IMR-90 (cell line): ENCODE measurements at regions not wholly inside any gene's neighbourhood (a gene's known extent, or its start where the extent isn't known, plus 50 kb on each side); places are given as distances from the start of the nearest gene placed in this dataset.
"Not testable (repeated sequence)": the region's sequence is repeated elsewhere in the genome, so short reads cannot be mapped to it uniquely, and the experiment has no call there.

Source experiments
- ATAC-seq: fragments of 200-7000 bp; cut with Tn5 transposase; 2 replicates; pipeline ENCODE4 v1.9.1; 2020; ENCODE audit warnings: low read depth, mild to moderate bottlenecking, moderate library complexity
- BruUV-seq: library from RNA; stranded (reverse); fragments of 400-500 nt; replicated peaks from 2 replicates; lab custom pipeline; 2021; lab: Mats Ljungman, UMichigan
- CTCF ChIA-PET: fragments of 300-600 bp; formaldehyde crosslinking; extraction: SDS; loops from one replicate; lab custom pipeline; 2021; ENCODE audit warnings: antibody characterized with exemption; lab: Yijun Ruan, JAX
- POLR2A ChIA-PET: fragments of 300-600 bp; sonication (Branson Sonifier 250); formaldehyde crosslinking; loops from one replicate; lab custom pipeline; 2022; ENCODE audit warnings: antibody characterized with exemption; ENCODE audit not compliant: unreplicated experiment; lab: Charles Lee
- DNase-seq: peaks from one replicate; pipeline ENCODE4 v3.0.0; 2013
- H2AFZ ChIP-seq: replicated peaks from 2 replicates; pipeline ENCODE3; 2013; ENCODE audit warnings: low read length, mild to moderate bottlenecking; ENCODE audit not compliant: poor library complexity
- H2AK5ac ChIP-seq: 2 replicates; pipeline ENCODE4 v1.6.1; 2013; ENCODE audit warnings: low read depth, low read length, inconsistent platforms
- H2AK9ac ChIP-seq: replicated peaks from 2 replicates; pipeline ENCODE3; 2013; ENCODE audit warnings: mild to moderate bottlenecking, low read depth, low read length, moderate library complexity; ENCODE audit not compliant: poor library complexity
- H2BK120ac ChIP-seq: 2 replicates; pipeline ENCODE4 v1.6.1; 2013; ENCODE audit warnings: low read depth, low read length, inconsistent platforms
- H2BK15ac ChIP-seq: 3 replicates; pipeline ENCODE4 v1.6.1; 2013; ENCODE audit warnings: low read depth, low read length, inconsistent platforms
- H2BK20ac ChIP-seq: 2 replicates; pipeline ENCODE4 v1.6.1; 2013; ENCODE audit warnings: low read depth, mild to moderate bottlenecking, inconsistent platforms, low read length, moderate library complexity
- H2BK5ac ChIP-seq: 2 replicates; pipeline ENCODE4 v1.6.1; 2013; ENCODE audit warnings: mild to moderate bottlenecking, low read depth, low read length, inconsistent platforms; ENCODE audit not compliant: poor library complexity, severe bottlenecking
- H3K14ac ChIP-seq: replicated peaks from 2 replicates; pipeline ENCODE4 v1.6.1; 2013; ENCODE audit warnings: low read depth, low read length, inconsistent platforms
- H3K18ac ChIP-seq: 2 replicates; pipeline ENCODE4 v1.6.1; 2013; ENCODE audit warnings: low read depth, low read length, control low read depth
- H3K23ac ChIP-seq: 2 replicates; pipeline ENCODE4 v1.6.1; 2013; ENCODE audit warnings: low read depth, low read length, inconsistent platforms
- H3K27ac ChIP-seq: 2 replicates; pipeline ENCODE4 v1.5.1; 2013; ENCODE audit warnings: mild to moderate bottlenecking, control low read depth, low read length; ENCODE audit not compliant: insufficient read depth
- H3K27me3 ChIP-seq: 2 replicates; pipeline ENCODE4 v1.6.1; 2013; ENCODE audit warnings: low read length; ENCODE audit not compliant: control insufficient read depth, insufficient read depth
- H3K36me3 ChIP-seq: 2 replicates; pipeline ENCODE4 v1.6.1; 2013; ENCODE audit warnings: low read length, mixed read lengths; ENCODE audit not compliant: control insufficient read depth, insufficient read depth
- H3K4ac ChIP-seq: 2 replicates; pipeline ENCODE4 v1.6.1; 2013; ENCODE audit warnings: low read depth, low read length, inconsistent platforms
- H3K4me1 ChIP-seq: 2 replicates; pipeline ENCODE4 v1.6.1; 2013; ENCODE audit warnings: low read length, mixed read lengths; ENCODE audit not compliant: control insufficient read depth, insufficient read depth
- H3K4me2 ChIP-seq: 2 replicates; pipeline ENCODE4 v1.6.1; 2013; ENCODE audit warnings: low read depth, mild to moderate bottlenecking, control low read depth, low read length, moderate library complexity
- H3K4me3 ChIP-seq: 2 replicates; pipeline ENCODE4 v1.5.1; 2013; ENCODE audit warnings: low read depth, mild to moderate bottlenecking, control low read depth, low read length, moderate library complexity; ENCODE audit not compliant: insufficient read depth
- H3K56ac ChIP-seq: 2 replicates; pipeline ENCODE4 v1.6.1; 2013; ENCODE audit warnings: low read length, inconsistent platforms; ENCODE audit not compliant: insufficient read depth; ENCODE audit errors: extremely low read depth
- H3K79me1 ChIP-seq, 2 experiments: 2 replicates each; pipeline ENCODE4 v1.6.1; 2013; ENCODE audit warnings: low read length in 2 of 2, inconsistent platforms in 1 of 2, low read depth in 1 of 2
- H3K9ac ChIP-seq: 2 replicates; pipeline ENCODE4 v1.6.1; 2013; ENCODE audit warnings: low read depth, low read length, control low read depth
- H3K9me1 ChIP-seq: 2 replicates; pipeline ENCODE4 v1.6.1; 2013; ENCODE audit warnings: low read length, inconsistent platforms; ENCODE audit not compliant: insufficient read depth
- H3K9me3 ChIP-seq: 2 replicates; pipeline ENCODE4 v1.6.1; 2013; ENCODE audit warnings: low read length; ENCODE audit not compliant: control insufficient read depth, insufficient read depth
- H4K20me1 ChIP-seq: 2 replicates; pipeline ENCODE4 v1.6.1; 2013; ENCODE audit warnings: low read length, inconsistent platforms; ENCODE audit not compliant: insufficient read depth
- H4K5ac ChIP-seq: 2 replicates; pipeline ENCODE4 v1.6.1; 2013; ENCODE audit warnings: mild to moderate bottlenecking, low read depth, low read length, control low read depth
- H4K8ac ChIP-seq, 2 experiments: 2 replicates each; pipeline ENCODE4 v1.6.1; 2013; ENCODE audit warnings: low read depth in 2 of 2, low read length in 2 of 2, control low read depth in 1 of 2, inconsistent platforms in 1 of 2
- H4K91ac ChIP-seq: 2 replicates; pipeline ENCODE4 v1.6.1; 2013; ENCODE audit warnings: low read depth, low read length, inconsistent platforms; ENCODE audit not compliant: insufficient read depth
- NFE2L2 ChIP-seq: fragments of 150-350 bp; IDR thresholded peaks from 2 replicates; pipeline ENCODE4 v1.6.1; 2016; ENCODE audit warnings: low read depth, mild to moderate bottlenecking, low read length
- whole genome bisulfite sequencing, 2 experiments: methylation state at CpG; one replicate each; pipeline versions ENCODE4 v1.1.5 to v1.1.7; 2013; ENCODE audit warnings: missing lambda C conversion rate in 2 of 2; ENCODE audit not compliant: insufficient read length in 1 of 2; ENCODE audit errors: extremely low coverage in 2 of 2; 5-methylcytosine and 5-hydroxymethylcytosine counted together
- dilution Hi-C: fragments of 300-500 bp; cut with HindIII; formaldehyde crosslinking; loops from one replicate; pipeline ENCODE4 v1.14.3; 2018; ENCODE audit warnings: low sequenced_read_pairs; ENCODE audit not compliant: unreplicated experiment
- in situ Hi-C: fragments of 300-500 bp; cut with MboI; formaldehyde crosslinking; loops from 3 replicates; pipeline ENCODE4 v1.14.3; 2019; ENCODE audit warnings: low sequenced_read_pairs, inconsistent platforms, mixed read lengths
- intact Hi-C: fragments of 100-400 bp; cut with micrococcal nuclease; formaldehyde crosslinking; loops from 2 replicates; pipeline ENCODE4 v1.10.0; 2022
- TF ChIP-seq, protein P1 (sequence below): fragments of 150-350 bp; IDR thresholded peaks from 2 replicates; pipeline ENCODE4 v1.6.1; 2017; ENCODE audit warnings: mild to moderate bottlenecking, antibody characterized with exemption, low read length, low read depth

DNA sequence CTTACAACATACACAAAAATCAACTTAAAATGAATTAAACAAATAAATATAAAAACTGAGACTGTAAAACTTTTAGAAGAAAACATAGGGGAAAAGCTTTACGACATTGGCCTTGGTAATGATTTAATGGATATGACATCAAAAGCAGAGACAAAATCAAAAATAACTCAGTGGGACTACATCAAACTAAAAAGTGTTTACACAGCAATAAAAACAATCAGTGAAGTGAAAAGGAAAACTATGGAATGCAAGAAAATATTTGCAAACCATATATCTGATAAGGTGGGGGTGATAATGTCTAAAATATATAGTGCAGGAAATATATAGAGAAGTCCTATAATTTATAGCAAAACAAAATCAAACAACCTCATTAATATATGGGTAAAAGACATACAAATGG is 364.4 kb upstream of the INTU start:
- DNase-seq (no peak), ATAC-seq (no peak)
- H3K4me1 ChIP-seq, result no peaks in the 10 kb centered on the region
- no peak overlapping the region for H4K91ac ChIP-seq
- no peak overlapping the region for H2AFZ ChIP-seq
- no peaks in the 10 kb centered on the region for H3K27me3 ChIP-seq
- 0 out of 2 replicates have a peak, but pooled peaks cover under 1% of the 10 kb centered on the region for H3K9me3 ChIP-seq
- H3K36me3 ChIP-seq, result no peaks in the 10 kb centered on the region
- no peak overlapping the region for H3K27ac ChIP-seq
- in situ Hi-C loops (no loop called here), dilution Hi-C loops (no loop called here), intact Hi-C loops (no loop called here)
- H3K4me2 ChIP-seq, result no peak overlapping the region
- no peak overlapping the region for H4K5ac ChIP-seq
- no peak overlapping the region for H2AK5ac ChIP-seq
- H2BK120ac ChIP-seq, result no peak overlapping the region
- BruUV-seq, result no TSS peak
- no peak overlapping the region for H2BK5ac ChIP-seq
- no peak overlapping the region for H4K8ac ChIP-seq
- H2AK9ac ChIP-seq, result no peak overlapping the region
- no peaks in the 10 kb centered on the region for H4K20me1 ChIP-seq
- H2BK15ac ChIP-seq, result no peak overlapping the region
- no peak for TF ChIP-seq NFE2L2
- TF ChIP-seq, protein P1, sequence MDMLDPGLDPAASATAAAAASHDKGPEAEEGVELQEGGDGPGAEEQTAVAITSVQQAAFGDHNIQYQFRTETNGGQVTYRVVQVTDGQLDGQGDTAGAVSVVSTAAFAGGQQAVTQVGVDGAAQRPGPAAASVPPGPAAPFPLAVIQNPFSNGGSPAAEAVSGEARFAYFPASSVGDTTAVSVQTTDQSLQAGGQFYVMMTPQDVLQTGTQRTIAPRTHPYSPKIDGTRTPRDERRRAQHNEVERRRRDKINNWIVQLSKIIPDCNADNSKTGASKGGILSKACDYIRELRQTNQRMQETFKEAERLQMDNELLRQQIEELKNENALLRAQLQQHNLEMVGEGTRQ, result no peak
- H3K4me3 ChIP-seq, result no peak overlapping the region
- no peak overlapping the region for H3K14ac ChIP-seq
- POLR2A ChIA-PET, result no interaction called here
- no CpG with 5 or more reads among the region's 1 CpG for WGBS, 2 experiments
- H3K56ac ChIP-seq, result no peak overlapping the region
- H3K9me1 ChIP-seq, result no peaks in the 10 kb centered on the region
- H3K79me1 ChIP-seq, result no peaks in the 10 kb centered on the region
- H2BK20ac ChIP-seq, result no peak overlapping the region
- CTCF ChIA-PET, result no interaction called here
- no peak overlapping the region for H3K18ac ChIP-seq
- H3K9ac ChIP-seq, result no peak overlapping the region
- no peak overlapping the region for H3K23ac ChIP-seq
- H3K4ac ChIP-seq, result no peak overlapping the region

DNA sequence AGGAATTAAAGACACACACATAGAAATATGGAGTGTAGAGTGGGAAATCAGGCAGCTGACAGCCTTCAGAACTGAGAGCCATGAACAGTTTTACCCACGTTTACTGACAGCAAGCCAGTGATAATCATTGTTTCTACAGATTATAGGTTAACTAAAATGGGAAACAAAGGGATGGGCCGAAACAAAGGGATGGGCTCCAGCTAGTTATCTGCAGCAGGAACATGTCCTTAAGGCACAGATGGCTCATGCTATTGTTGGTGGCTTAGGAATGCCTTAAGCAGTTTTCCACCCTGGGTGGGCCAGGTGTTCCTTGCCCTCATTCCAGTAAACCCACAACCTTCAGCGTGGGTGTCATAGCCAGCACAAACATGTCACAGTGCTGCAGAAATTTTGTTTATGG is 355.7 kb upstream of the INTU start:
- H4K8ac ChIP-seq, H3K79me1 ChIP-seq, H3K18ac ChIP-seq, POLR2A ChIA-PET, H3K36me3 ChIP-seq, H2AFZ ChIP-seq, H3K56ac ChIP-seq, ATAC-seq, H3K4me1 ChIP-seq, BruUV-seq, H2BK5ac ChIP-seq, in situ Hi-C loops, H2BK15ac ChIP-seq, H2AK5ac ChIP-seq, H3K9me1 ChIP-seq, H2BK20ac ChIP-seq, intact Hi-C loops, H3K23ac ChIP-seq, H3K4me2 ChIP-seq, H3K27me3 ChIP-seq, DNase-seq, H3K14ac ChIP-seq, H3K4ac ChIP-seq, dilution Hi-C loops, H3K4me3 ChIP-seq, H4K20me1 ChIP-seq, H2BK120ac ChIP-seq, H3K9ac ChIP-seq, H3K27ac ChIP-seq, H2AK9ac ChIP-seq, H3K9me3 ChIP-seq, H4K5ac ChIP-seq, CTCF ChIA-PET, H4K91ac ChIP-seq: not testable (repeated sequence)
- no CpG with 5 or more reads among the region's 3 CpGs for WGBS, 2 experiments
